NCI-H748 treated with DMSO at 0.1 percent for 48 hours (cell line): ENCODE measurements at regions not wholly inside any gene's neighbourhood (a gene's known extent, or its start where the extent isn't known, plus 50 kb on each side); places are given as distances from the start of the nearest gene placed in this dataset.
"Not testable (repeated sequence)": the region's sequence is repeated elsewhere in the genome, so short reads cannot be mapped to it uniquely, and the experiment has no call there.

Source experiments
- DNase-seq: peaks from one replicate; lab custom pipeline; 2025; lab: John Stamatoyannopoulos, UW

DNA sequence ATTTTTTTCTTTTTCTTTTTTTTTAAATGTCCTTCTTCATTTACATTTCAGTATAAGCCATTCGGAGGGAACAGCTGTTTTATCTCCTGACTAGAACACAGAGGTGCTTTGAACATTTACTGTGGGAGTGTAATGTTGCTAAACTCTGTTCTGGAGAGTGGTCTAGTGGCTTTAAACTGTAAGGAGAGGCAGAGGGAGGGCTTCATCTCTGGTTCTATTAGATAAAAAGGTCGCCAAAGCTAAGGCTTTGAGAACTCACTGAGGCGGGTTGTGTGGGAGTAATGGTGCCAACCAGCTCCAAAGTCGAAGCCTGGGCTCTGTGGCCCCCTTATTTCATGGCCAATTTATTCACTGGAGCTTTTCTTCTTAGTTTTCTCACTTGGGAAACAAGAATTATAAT is 133.2 kb downstream of the ANXA2 start:
- DNase-seq: no peak

DNA sequence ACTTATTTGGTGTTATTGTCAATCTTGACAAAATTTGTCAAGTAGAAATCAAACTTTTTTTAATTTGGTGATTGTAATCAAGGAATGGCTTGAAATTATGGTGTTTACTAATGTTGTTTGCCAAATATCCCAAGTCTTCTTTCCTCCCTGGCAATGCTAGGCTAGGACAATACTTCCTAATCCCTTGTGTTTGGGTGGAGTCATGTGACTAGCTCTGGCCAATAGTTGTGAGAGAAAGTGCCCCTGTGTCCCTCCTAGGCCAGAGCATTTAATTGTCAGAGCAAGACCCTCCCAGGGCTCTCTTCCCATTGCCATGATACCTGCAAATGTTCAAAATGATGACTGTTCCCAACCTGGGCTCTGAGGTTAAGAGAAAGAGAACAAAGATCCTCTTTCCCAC is 132.7 kb downstream of the ANXA2 start:
- no peak for DNase-seq

DNA sequence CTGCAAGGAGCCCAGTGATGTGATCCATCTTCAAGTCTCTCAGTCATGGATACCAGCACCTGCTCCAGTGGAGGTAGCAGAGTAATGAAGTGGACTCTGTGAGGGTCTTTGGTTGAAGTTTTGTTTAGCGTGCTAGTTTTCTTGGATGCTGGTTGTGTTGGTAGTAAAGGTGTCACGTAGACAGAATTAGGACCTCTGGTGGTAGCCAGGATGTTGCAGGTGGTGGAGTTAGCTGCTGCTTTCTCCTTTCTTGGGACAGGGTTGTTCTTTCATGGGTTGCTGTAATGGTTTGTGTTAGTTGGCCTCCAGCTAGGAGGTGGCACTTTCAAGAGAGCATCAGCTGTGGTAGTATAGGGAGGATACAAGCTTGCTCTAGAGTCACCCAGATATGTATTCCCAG is 125.2 kb downstream of the ANXA2 start:
- DNase-seq: no peak

DNA sequence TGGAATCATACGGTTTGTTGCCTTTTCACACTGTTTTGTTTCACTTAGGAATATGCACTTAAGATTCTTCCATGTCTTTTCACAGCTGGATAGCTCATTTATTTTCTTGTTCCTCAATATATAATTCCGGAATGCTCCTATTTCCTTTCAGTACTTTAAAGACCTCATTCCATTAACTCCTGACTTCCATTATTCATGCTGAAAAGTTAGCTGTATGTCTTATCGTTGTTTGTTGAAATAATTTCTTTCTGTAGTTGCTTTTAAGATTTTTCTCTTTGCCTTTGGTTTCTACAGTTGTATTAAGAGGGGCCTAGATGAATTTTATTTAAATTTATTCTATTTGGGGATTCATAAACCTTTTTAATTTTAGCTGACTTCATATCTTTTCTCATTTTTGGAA is 122.2 kb downstream of the ANXA2 start:
- no peak for DNase-seq

DNA sequence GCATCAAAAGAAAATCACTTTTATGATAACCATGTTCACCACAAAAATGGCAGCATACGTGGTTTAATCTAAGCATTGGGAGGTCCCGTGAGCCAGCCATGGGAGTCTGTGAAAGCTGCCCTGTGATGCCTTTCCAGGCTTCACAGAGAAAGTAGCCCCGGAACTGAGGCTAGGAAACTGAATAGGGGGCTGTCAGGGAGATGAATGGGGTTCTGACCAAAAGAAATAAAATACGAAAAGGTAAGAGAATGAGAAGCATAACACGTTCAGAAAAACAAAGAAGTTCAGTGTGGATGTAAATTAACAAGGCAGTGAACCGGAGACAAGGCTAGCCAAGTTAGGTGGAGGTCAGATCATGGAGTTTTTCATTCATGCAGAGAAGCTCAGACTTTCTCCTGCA is 118.9 kb downstream of the ANXA2 start:
- DNase-seq: no peak

DNA sequence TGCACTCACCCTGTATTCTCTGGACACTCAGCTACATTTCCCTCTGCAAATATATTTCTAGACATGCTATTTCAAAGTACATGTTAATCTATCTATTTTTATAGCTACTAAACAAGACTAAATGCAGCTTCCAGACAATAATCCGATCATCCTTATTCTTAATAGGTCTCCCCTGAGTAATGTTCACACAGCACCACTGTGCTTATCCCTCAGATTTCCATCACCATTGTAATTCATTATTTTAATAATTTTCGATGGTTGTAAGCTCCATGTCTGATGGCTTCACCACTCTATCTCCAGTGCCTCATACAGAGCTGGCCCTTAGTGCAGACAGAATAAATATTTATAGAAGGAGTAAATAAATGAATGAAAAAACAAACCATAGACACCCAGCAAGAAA is 117.5 kb downstream of the ANXA2 start:
- DNase-seq: no peak

DNA sequence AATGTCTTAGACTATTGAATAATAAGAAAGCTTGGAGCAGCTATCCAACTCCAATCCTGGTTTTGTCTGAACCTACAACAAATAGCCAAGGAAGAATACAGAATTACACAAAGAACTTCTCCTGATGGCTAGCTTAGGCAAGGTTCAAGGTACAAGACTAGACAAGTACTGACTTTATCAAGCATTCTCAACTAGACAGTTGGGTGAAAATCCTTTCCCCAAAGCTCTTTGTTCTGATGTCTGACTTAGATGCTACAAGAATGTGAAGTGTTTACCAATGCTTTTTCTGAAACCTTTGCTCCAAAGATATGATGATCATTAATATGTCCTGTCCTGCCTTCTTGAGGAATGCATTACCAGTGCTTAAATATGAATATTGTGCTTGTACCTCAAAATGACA is 113.8 kb downstream of the ANXA2 start:
- DNase-seq: no peak

DNA sequence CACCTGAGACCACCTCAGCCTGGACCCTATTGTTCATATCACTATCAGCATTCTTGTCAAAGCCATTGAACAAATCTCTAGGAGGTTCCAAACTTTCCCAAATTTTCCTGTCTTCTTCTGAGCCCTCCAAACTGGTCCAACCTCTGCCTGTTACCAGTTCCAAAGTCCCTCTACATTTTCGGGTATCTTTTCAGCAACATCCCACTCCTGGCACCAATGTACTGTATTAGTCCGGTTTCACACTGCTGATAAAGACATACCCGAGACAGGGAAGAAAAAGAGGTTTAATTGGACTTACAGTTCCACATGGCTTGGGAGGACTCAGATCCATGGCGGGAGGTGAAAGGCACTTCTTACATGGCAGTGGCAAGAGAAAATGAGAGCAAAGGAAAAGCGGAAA is 101.9 kb downstream of the ANXA2 start:
- DNase-seq: not testable (repeated sequence)

DNA sequence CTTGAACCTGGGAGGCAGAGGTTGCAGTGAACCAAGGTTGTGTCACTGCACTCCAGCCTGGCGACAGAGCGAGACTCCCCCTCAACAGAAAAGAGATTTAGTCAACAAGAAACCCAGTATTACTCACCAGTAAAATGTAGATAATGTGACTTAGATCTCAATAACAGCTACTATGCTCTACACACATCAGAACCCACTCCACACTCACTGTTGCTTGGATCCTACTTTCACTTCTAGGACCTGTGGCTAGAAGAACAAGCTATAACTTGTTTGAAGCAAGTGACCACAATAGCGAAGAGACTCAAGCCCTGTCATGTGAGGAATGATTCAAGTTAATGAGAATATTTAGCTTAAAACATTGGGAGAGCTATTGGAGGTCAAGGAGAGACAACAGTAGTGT is 100.7 kb downstream of the ANXA2 start:
- DNase-seq: no peak
